ENCODE measurements at regions not wholly inside any gene's neighbourhood (a gene's known extent, or its start where the extent isn't known, plus 50 kb on each side); places are given as distances from the start of the nearest gene placed in this dataset.

DNA sequence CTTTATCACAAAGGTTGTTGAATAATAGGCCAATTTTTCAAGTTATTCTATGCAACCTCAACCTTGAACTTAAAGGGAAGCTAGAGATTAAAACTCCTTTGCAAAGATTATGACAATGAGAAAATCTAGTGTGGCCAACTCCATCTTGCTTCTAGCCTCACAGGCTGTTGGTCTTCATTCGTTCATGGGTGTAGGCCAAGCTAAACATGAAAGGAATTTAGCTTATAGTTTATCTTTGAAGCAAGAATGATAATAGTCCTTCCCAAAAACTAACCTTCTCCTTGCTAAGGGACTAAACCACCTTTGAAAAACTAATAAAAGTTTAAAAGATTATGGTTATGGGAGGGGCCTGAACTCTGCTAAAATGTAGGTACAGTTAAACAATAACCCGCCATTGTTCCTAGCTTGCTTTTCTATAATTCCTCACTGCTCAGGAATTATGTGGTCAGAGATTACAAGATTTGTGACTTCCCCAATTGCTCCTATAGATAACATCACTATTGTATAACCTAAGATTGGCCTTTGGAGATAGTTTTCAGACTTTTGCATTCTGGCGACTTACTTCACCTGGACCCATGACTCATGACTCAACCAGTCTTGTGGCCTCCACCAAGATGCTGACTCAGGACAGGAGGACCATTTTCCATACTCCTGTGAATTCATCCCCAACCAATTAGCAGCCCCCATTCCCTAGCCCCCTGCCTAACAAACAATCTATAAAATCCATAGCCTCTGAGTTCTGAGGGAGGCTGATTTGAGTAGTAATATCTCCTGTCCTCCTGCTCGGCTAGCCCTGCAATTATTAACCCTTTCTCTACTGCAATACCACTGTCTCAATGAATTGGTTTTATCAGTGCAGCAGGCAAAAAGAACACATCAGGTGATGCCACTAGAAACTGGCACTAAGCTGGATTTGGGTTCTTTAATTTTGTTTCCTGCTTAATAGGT, 154.5 kb downstream of the CD83 start:
- TF ChIP-seq, protein P1, sequence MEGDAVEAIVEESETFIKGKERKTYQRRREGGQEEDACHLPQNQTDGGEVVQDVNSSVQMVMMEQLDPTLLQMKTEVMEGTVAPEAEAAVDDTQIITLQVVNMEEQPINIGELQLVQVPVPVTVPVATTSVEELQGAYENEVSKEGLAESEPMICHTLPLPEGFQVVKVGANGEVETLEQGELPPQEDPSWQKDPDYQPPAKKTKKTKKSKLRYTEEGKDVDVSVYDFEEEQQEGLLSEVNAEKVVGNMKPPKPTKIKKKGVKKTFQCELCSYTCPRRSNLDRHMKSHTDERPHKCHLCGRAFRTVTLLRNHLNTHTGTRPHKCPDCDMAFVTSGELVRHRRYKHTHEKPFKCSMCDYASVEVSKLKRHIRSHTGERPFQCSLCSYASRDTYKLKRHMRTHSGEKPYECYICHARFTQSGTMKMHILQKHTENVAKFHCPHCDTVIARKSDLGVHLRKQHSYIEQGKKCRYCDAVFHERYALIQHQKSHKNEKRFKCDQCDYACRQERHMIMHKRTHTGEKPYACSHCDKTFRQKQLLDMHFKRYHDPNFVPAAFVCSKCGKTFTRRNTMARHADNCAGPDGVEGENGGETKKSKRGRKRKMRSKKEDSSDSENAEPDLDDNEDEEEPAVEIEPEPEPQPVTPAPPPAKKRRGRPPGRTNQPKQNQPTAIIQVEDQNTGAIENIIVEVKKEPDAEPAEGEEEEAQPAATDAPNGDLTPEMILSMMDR (IDR thresholded peaks at IDR 0.05; ENCODE audit: low read depth, low read length, poor library complexity, severe bottlenecking): no peak
- no peak for TF ChIP-seq EZH2phosphoT487 (IDR thresholded peaks at IDR 0.05; ENCODE audit: borderline replicate concordance, low read length)
